ENCODE measurements at regions not wholly inside any gene's neighbourhood (a gene's known extent, or its start where the extent isn't known, plus 50 kb on each side); places are given as distances from the start of the nearest gene placed in this dataset.

GRCh38 chr12:13313886-13314285, 117.4 kb downstream of the EMP1 start:
- no peak for TF ChIP-seq YY1 (IDR thresholded peaks at IDR 0.05)
- no peak for TF ChIP-seq CTCF (IDR thresholded peaks at IDR 0.05; ENCODE audit: low read depth, low read length, missing input control)
- no peak for TF ChIP-seq FOXA1 (IDR thresholded peaks at IDR 0.05)
- TF ChIP-seq RXRA (IDR thresholded peaks at IDR 0.05), result no peak
- no peak for TF ChIP-seq SP1 (IDR thresholded peaks at IDR 0.05)
- no peak for TF ChIP-seq TAF1 (conservative IDR thresholded peaks at IDR 0.05)
- no peak for TF ChIP-seq HNF4A (conservative IDR thresholded peaks at IDR 0.05)
- TF ChIP-seq EGR1 (IDR thresholded peaks at IDR 0.05; ENCODE audit: low read depth in 2 of 2), result no peak
- no peak for TF ChIP-seq RAD21 (IDR thresholded peaks at IDR 0.05)
- no peak for TF ChIP-seq GABPA (IDR thresholded peaks at IDR 0.05 in 1 of 2, conservative IDR thresholded peaks at IDR 0.05 in 1 of 2)
- no peak for TF ChIP-seq JUND (IDR thresholded peaks at IDR 0.05)
- no peak for TF ChIP-seq MAX (IDR thresholded peaks at IDR 0.05)

Measured in liver (tissue), 3 donors.